ENCODE measurements at regions not wholly inside any gene's neighbourhood (a gene's known extent, or its start where the extent isn't known, plus 50 kb on each side); places are given as distances from the start of the nearest gene placed in this dataset.

- Mint-ChIP-seq H3K4me3 (no peak overlapping the region), H3K27me3 (peaks cover 5% of the 10 kb centered on the region), H3K4me1 (no peaks in the 10 kb centered on the region), H3K9me3 (peaks cover 4% of the 10 kb centered on the region), H3K27ac (no peak overlapping the region), H3K36me3 (ENCODE audit: low read depth) (no peaks in the 10 kb centered on the region)
- POLR2A ChIA-PET, result no interaction called here
- DNase-seq, result no peak
- CTCF ChIA-PET, result no interaction called here
Observed at GRCh38 chr7:96440328-96440727, 118.4 kb upstream of the SLC25A13 start.

DNA sequence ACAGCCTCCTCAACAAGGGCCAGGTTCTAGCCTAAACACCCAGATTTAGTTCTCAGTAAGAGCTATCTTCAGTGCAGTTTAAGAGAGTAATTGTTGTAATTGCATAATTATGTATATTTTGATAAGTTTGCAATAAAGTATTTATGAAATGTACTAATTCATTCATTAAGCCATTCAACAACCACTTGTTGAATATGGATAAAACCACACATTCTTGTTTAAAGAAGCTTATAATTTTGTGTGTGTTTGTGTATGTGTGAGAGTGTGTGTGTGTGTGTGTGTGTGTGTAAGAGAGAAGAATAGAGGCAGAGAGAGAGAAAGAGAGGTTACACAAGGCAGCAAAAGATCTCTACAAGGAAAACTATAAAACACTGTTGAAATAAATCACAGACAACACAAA is 115.0 kb upstream of the SLC25A13 start:
- H3K27ac Mint-ChIP-seq, result no peak overlapping the region
- ChIA-PET CTCF (no interaction called here), POLR2A (no interaction called here)
- no peak overlapping the region for H3K4me3 Mint-ChIP-seq
- H3K36me3 Mint-ChIP-seq (ENCODE audit: low read depth), result no peaks in the 10 kb centered on the region
- DNase-seq, result no peak
- H3K27me3 Mint-ChIP-seq, result peaks cover 11% of the 10 kb centered on the region
- H3K9me3 Mint-ChIP-seq, result peaks cover 4% of the 10 kb centered on the region
- peaks cover under 1% of the 10 kb centered on the region for H3K4me1 Mint-ChIP-seq

- DNase-seq, result peak; percentile 23
- peaks cover 23% of the 10 kb centered on the region for H3K27me3 Mint-ChIP-seq
Observed at GRCh38 chr7:96430356-96430755, 108.5 kb upstream of the SLC25A13 start.

DNA sequence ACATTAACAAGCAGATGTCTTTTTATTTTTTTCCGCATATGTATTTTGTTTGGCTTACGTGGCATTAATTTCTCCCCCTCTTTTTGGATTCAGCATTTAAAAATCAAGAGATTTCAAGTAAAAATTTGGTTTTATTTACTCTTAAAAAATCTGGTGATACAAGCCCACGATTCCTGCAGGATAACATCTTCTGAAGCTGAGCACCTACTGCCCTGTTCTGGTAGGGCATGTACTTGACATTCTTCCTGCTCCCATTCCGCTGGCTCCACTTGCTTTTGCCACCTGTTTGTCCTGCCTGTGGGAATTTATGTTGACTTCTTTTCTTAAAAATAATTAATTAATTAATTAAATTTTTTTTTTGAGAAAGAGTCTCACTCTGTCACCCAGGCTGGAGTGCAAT is 105.2 kb upstream of the SLC25A13 start:
- CTCF ChIA-PET, result no interaction called here

More at GRCh38 chr7:96430356-96430755, 108.5 kb upstream of the SLC25A13 start:
- Mint-ChIP-seq H3K9me3 (no peaks in the 10 kb centered on the region), H3K36me3 (ENCODE audit: low read depth) (no peaks in the 10 kb centered on the region), H3K4me1 (peaks cover 25% of the 10 kb centered on the region), H3K27ac (no peak overlapping the region), H3K4me3 (no peak overlapping the region)
- CTCF ChIA-PET, result no interaction called here
- POLR2A ChIA-PET, result no interaction called here

GRCh38 chr7:96426685-96427084 is 104.8 kb upstream of the SLC25A13 start:
- CTCF ChIA-PET, result no interaction called here
- POLR2A ChIA-PET, result no interaction called here
- peaks cover 24% of the 10 kb centered on the region for H3K4me1 Mint-ChIP-seq

More for the DNA sequence above, 105.2 kb upstream of the SLC25A13 start:
- H3K36me3 Mint-ChIP-seq (ENCODE audit: low read depth), result no peaks in the 10 kb centered on the region
- no peaks in the 10 kb centered on the region for H3K9me3 Mint-ChIP-seq
- POLR2A ChIA-PET, result no interaction called here
- H3K4me3 Mint-ChIP-seq, result no peak overlapping the region
- H3K4me1 Mint-ChIP-seq, result peaks cover 25% of the 10 kb centered on the region
- no peak for DNase-seq
- H3K27me3 Mint-ChIP-seq, result peaks cover 22% of the 10 kb centered on the region
- H3K27ac Mint-ChIP-seq, result no peak overlapping the region

DNA sequence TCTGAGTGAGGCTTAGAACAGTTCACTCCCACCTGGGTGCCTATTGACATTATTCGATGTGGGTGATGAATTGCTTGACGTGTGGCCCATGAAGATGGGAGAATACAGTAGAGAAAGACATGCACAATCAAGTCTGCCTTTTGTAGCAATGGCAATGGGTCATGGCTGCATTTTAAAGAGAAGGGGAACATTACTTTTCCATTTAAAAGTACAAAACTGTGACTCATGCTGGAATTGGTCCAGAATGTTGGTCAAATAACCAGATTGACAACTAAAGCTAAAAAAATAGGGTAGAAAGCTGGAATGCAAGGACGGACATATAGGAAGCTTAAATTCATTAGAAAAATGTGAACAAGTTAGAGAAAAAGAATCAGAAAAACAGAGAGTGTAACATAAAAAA is 104.1 kb upstream of the SLC25A13 start:
- Mint-ChIP-seq H3K27ac (no peak overlapping the region), H3K4me3 (no peak overlapping the region), H3K4me1 (peaks cover 24% of the 10 kb centered on the region), H3K9me3 (no peaks in the 10 kb centered on the region), H3K36me3 (ENCODE audit: low read depth) (no peaks in the 10 kb centered on the region), H3K27me3 (peaks cover 22% of the 10 kb centered on the region)
- no peak for DNase-seq
- ChIA-PET POLR2A (interaction anchor here (0.6 kb wide), 1 partner anchor 88 kb away, joined by 3 read pairs; no protein-coding TSS in a partner anchor), CTCF (no interaction called here)

More at GRCh38 chr7:96426685-96427084, 104.8 kb upstream of the SLC25A13 start:
- no peak overlapping the region for H3K27ac Mint-ChIP-seq
- H3K36me3 Mint-ChIP-seq (ENCODE audit: low read depth), result no peaks in the 10 kb centered on the region
- no peak overlapping the region for H3K4me3 Mint-ChIP-seq
- H3K9me3 Mint-ChIP-seq, result no peaks in the 10 kb centered on the region
- DNase-seq, result no peak
- H3K27me3 Mint-ChIP-seq, result peaks cover 22% of the 10 kb centered on the region

DNA sequence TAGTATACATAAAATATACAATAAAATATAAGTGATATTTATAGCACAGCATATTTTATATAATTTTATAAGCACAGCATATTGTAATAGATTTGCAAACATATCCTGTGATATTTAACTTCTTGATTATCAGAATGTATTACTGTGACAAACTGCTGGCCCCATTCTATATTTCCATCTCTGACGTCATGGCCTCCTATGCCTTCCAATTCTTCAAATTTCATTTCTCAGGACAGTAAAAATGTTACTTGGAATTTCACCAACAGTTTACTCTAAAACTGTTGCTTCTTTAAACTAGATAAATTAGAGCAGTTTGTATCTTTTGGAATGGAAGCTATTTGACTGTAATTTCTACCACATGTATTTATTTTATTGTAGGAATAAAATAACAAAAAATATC is 102.5 kb upstream of the SLC25A13 start:
- no peak overlapping the region for H3K27ac Mint-ChIP-seq
- H3K4me1 Mint-ChIP-seq, result peaks cover 10% of the 10 kb centered on the region
- CTCF ChIA-PET, result interaction anchor here (0.6 kb wide), 1 partner anchor 12 kb away, joined by 4 read pairs; no protein-coding TSS in a partner anchor
- POLR2A ChIA-PET, result no interaction called here
- no peaks in the 10 kb centered on the region for H3K36me3 Mint-ChIP-seq (ENCODE audit: low read depth)
- peaks cover 28% of the 10 kb centered on the region for H3K27me3 Mint-ChIP-seq
- no peak overlapping the region for H3K4me3 Mint-ChIP-seq
- no peaks in the 10 kb centered on the region for H3K9me3 Mint-ChIP-seq
- no peak for DNase-seq

- ChIA-PET CTCF (no interaction called here), POLR2A (no interaction called here)
- Mint-ChIP-seq H3K27ac (no peak overlapping the region), H3K9me3 (no peaks in the 10 kb centered on the region), H3K4me3 (no peak overlapping the region), H3K36me3 (ENCODE audit: low read depth) (no peaks in the 10 kb centered on the region), H3K27me3 (peaks cover 32% of the 10 kb centered on the region), H3K4me1 (peaks cover 5% of the 10 kb centered on the region)
- no peak for DNase-seq
Observed at GRCh38 chr7:96422388-96422787, 100.5 kb upstream of the SLC25A13 start.

GRCh38 chr7:96418581-96418980 is 96.7 kb upstream of the SLC25A13 start:
- Mint-ChIP-seq H3K27me3 (peaks cover 26% of the 10 kb centered on the region), H3K36me3 (ENCODE audit: low read depth) (no peaks in the 10 kb centered on the region), H3K27ac (no peak overlapping the region), H3K4me3 (no peak overlapping the region), H3K4me1 (peaks cover 3% of the 10 kb centered on the region), H3K9me3 (no peaks in the 10 kb centered on the region)
- ChIA-PET POLR2A (no interaction called here), CTCF (no interaction called here)
- no peak for DNase-seq

DNA sequence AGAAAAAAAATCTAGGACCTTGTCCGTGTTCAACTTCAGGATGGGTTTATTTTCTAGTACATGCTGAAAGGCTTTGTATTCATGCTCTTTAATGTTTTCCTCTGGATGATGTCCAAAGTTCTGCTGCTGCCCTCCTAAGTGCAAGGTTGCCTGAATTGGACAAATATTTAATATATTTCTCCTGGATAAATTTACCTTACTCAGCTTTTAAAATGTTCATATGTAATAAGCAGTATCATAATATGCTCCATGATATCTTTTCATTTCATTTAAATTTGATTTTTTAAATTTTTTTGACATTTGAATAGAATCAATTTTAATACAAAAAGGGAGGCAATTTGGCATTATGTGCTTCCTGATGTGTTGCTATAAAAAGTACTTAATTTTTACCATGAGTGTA is 95.9 kb upstream of the SLC25A13 start:
- peaks cover 26% of the 10 kb centered on the region for H3K27me3 Mint-ChIP-seq
- no peak overlapping the region for H3K4me3 Mint-ChIP-seq
- no peak for DNase-seq
- H3K4me1 Mint-ChIP-seq, result peaks cover 3% of the 10 kb centered on the region
- no peaks in the 10 kb centered on the region for H3K36me3 Mint-ChIP-seq (ENCODE audit: low read depth)
- ChIA-PET CTCF (no interaction called here), POLR2A (no interaction called here)
- H3K9me3 Mint-ChIP-seq, result no peaks in the 10 kb centered on the region
- H3K27ac Mint-ChIP-seq, result no peak overlapping the region

GRCh38 chr7:96416599-96416998 is 94.7 kb upstream of the SLC25A13 start:
- Mint-ChIP-seq H3K4me1 (peaks cover 3% of the 10 kb centered on the region), H3K27ac (no peak overlapping the region), H3K9me3 (no peaks in the 10 kb centered on the region), H3K36me3 (ENCODE audit: low read depth) (no peaks in the 10 kb centered on the region), H3K4me3 (no peak overlapping the region), H3K27me3 (peaks cover 21% of the 10 kb centered on the region)
- CTCF ChIA-PET, result no interaction called here
- DNase-seq, result no peak
- POLR2A ChIA-PET, result no interaction called here

DNA sequence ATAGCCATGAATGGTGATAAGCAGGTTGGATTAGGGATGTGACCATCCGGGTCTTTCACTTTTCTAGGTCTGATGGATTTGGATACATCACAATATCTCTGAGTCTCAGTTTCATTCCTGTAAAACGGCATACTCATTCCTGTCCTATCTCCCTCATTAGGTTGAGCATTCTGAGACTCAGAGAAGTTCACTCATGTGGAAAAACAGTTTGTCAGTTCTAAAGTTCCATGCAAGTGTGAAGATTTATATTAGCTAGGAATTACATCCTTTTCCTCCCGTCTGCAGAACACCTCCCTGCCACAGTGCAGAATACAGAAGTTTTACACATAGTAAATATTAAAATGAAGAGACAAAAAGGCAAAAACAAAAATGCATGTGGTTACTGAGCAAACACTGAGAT is 94.2 kb upstream of the SLC25A13 start:
- Mint-ChIP-seq H3K27me3 (peaks cover 21% of the 10 kb centered on the region), H3K4me1 (peaks cover 3% of the 10 kb centered on the region), H3K36me3 (ENCODE audit: low read depth) (no peaks in the 10 kb centered on the region), H3K4me3 (no peak overlapping the region), H3K27ac (no peak overlapping the region), H3K9me3 (no peaks in the 10 kb centered on the region)
- no peak for DNase-seq
- POLR2A ChIA-PET, result no interaction called here
- CTCF ChIA-PET, result interaction anchor here (0.9 kb wide), 1 partner anchor 611 kb away, joined by 6 read pairs; no protein-coding TSS in a partner anchor

- H3K36me3 Mint-ChIP-seq (ENCODE audit: low read depth), result no peaks in the 10 kb centered on the region
- no peak overlapping the region for H3K4me3 Mint-ChIP-seq
- H3K9me3 Mint-ChIP-seq, result no peaks in the 10 kb centered on the region
- ChIA-PET POLR2A (no interaction called here), CTCF (interaction anchor here (0.6 to 0.9 kb wide), 2 partner anchors 284 to 612 kb away, joined by 5 to 6 read pairs; no protein-coding TSS in a partner anchor)
- H3K27me3 Mint-ChIP-seq, result peaks cover 18% of the 10 kb centered on the region
- peaks cover 3% of the 10 kb centered on the region for H3K4me1 Mint-ChIP-seq
- no peak for DNase-seq
- H3K27ac Mint-ChIP-seq, result no peak overlapping the region
Observed at GRCh38 chr7:96415293-96415940, 93.5 kb upstream of the SLC25A13 start.

DNA sequence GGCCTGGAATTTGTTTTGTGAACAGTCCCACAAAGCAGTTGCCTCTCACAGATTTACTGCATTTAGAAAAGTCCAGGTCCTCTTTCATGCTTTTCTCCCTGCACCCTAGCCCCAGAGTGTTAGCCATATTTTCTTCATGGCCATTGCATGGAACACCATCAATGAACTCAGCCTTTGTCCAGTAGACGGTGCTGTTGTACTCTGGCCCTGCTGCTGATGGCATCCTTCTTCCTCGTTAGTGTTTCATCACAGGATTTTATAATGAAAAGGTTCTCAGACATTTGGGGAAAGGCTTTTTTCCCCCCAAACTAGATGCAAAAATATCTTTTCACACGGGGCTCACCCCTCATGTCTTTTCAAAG is 93.0 kb upstream of the SLC25A13 start:
- DNase-seq, result peak; percentile 69
- no peaks in the 10 kb centered on the region for H3K9me3 Mint-ChIP-seq

More for the DNA sequence above, 93.0 kb upstream of the SLC25A13 start:
- no peak overlapping the region for H3K27ac Mint-ChIP-seq
- ChIA-PET CTCF (interaction anchor here (0.6 kb wide), 1 partner anchor 284 kb away, joined by 5 read pairs; no protein-coding TSS in a partner anchor), POLR2A (no interaction called here)
- peaks cover 16% of the 10 kb centered on the region for H3K27me3 Mint-ChIP-seq
- H3K4me1 Mint-ChIP-seq, result peaks cover 3% of the 10 kb centered on the region
- no peak overlapping the region for H3K4me3 Mint-ChIP-seq
- no peaks in the 10 kb centered on the region for H3K36me3 Mint-ChIP-seq (ENCODE audit: low read depth)
